SK-N-SH (cell line): ENCODE measurements at regions not wholly inside any gene's neighbourhood (a gene's known extent, or its start where the extent isn't known, plus 50 kb on each side); places are given as distances from the start of the nearest gene placed in this dataset.
"Not testable (repeated sequence)": the region's sequence is repeated elsewhere in the genome, so short reads cannot be mapped to it uniquely, and the experiment has no call there.

Experiments used
- CTCF ChIA-PET: fragments of 300-600, 350-600 bp; formaldehyde crosslinking; extraction: SDS; loops from one replicate; lab custom pipeline; 2021; lab: Yijun Ruan, JAX
- POLR2A ChIA-PET: fragments of 350-600 bp; sonication (Branson Sonifier 250); formaldehyde crosslinking; extraction: SDS; loops from one replicate; lab custom pipeline; 2020; ENCODE audit warnings: antibody characterized with exemption, inconsistent platforms; lab: Yijun Ruan, JAX
- DNase-seq: peaks from one replicate; pipeline ENCODE4 v3.0.0; 2012
- H2AFZ ChIP-seq: fragments of 200-600 bp; sonication (generic); 2 replicates; pipeline ENCODE4 v1.8.1; 2016; ENCODE audit warnings: antibody characterized with exemption, mild to moderate bottlenecking, low read depth
- H3F3A ChIP-seq: fragments of 200-600 bp; sonication (generic); replicated peaks from 2 replicates; pipeline ENCODE3; 2016; ENCODE audit warnings: antibody characterized with exemption, mild to moderate bottlenecking; ENCODE audit not compliant: insufficient read depth
- H3K27ac ChIP-seq, 2 experiments: fragments of 200-500 bp in 1 of 2; fragments of 200-600 bp in 1 of 2; sonication (Bioruptor generic) in 1 of 2; sonication (generic), shearing (Covaris generic) in 1 of 2; 2 replicates each; pipeline versions ENCODE4 v1.5.1 to v1.6.1; 2014 to 2016; ENCODE audit warnings: low read depth in 2 of 2, inconsistent platforms in 1 of 2, low read length in 1 of 2, mild to moderate bottlenecking in 1 of 2, mixed read lengths in 1 of 2
- H3K27me3 ChIP-seq: fragments of 200-600 bp; sonication (generic), shearing (Covaris generic); 2 replicates; pipeline ENCODE4 v1.6.1; 2016; ENCODE audit warnings: mixed run types; ENCODE audit not compliant: insufficient read depth
- H3K36me3 ChIP-seq, 2 experiments: fragments of 200-500 bp in 1 of 2; fragments of 200-600 bp in 1 of 2; sonication (Bioruptor generic) in 1 of 2; sonication (generic) in 1 of 2; replicated peaks in 1 of 2; 2 replicates each; pipeline versions ENCODE3 to v1.5.1; 2014 to 2016; ENCODE audit warnings: low read length in 1 of 2, mild to moderate bottlenecking in 1 of 2; ENCODE audit not compliant: insufficient read depth in 2 of 2, control insufficient read depth in 1 of 2
- H3K4me1 ChIP-seq, 2 experiments: fragments of 200-500 bp in 1 of 2; fragments of 200-600 bp in 1 of 2; sonication (Bioruptor generic) in 1 of 2; sonication (generic), shearing (Covaris generic) in 1 of 2; 2 replicates each; pipeline versions ENCODE4 v1.5.1 to v1.6.1; 2014 to 2016; ENCODE audit warnings: low read depth in 1 of 2, low read length in 1 of 2, mixed run types in 1 of 2; ENCODE audit not compliant: insufficient read depth in 2 of 2, control insufficient read depth in 1 of 2
- H3K4me2 ChIP-seq: fragments of 200-600 bp; sonication (generic), shearing (Covaris generic); 2 replicates; pipeline ENCODE4 v1.6.1; 2017; ENCODE audit warnings: mixed run types
- H3K4me3 ChIP-seq, 2 experiments: fragments of 200-500 bp in 1 of 2; fragments of 200-600 bp in 1 of 2; sonication (Bioruptor generic) in 1 of 2; sonication (generic), shearing (Covaris generic) in 1 of 2; 2 replicates each; pipeline versions ENCODE4 v1.5.1 to v1.8.1; 2014 to 2016; ENCODE audit warnings: low read depth in 2 of 2, inconsistent platforms in 1 of 2, low read length in 1 of 2, mild to moderate bottlenecking in 1 of 2, mixed read lengths in 1 of 2, moderate library complexity in 1 of 2
- H3K79me2 ChIP-seq: fragments of 200-600 bp; sonication (generic); 2 replicates; pipeline ENCODE4 v1.8.1; 2017; ENCODE audit warnings: mild to moderate bottlenecking; ENCODE audit not compliant: insufficient read depth
- H3K9ac ChIP-seq: fragments of 200-600 bp; sonication (generic); 2 replicates; pipeline ENCODE4 v1.6.1; 2017; ENCODE audit warnings: mixed run types
- H3K9me2 ChIP-seq: fragments of 200-600 bp; sonication (generic); 2 replicates; pipeline ENCODE4 v1.6.1; 2017; ENCODE audit warnings: mixed run types
- H3K9me3 ChIP-seq: fragments of 200-600 bp; sonication (generic); 2 replicates; pipeline ENCODE4 v1.6.1; 2017; ENCODE audit warnings: mixed run types, mild to moderate bottlenecking, moderate library complexity
- H4K20me1 ChIP-seq: fragments of 200-600 bp; sonication (generic); 2 replicates; pipeline ENCODE4 v1.6.1; 2017; ENCODE audit warnings: mild to moderate bottlenecking, mixed run types; ENCODE audit not compliant: insufficient read depth
- EZH2phosphoT487 ChIP-seq: fragments of 200-600 bp; sonication (generic); IDR thresholded peaks from 2 replicates; pipeline ENCODE4 v1.6.1; 2017; ENCODE audit warnings: low read depth, mixed run types, mild to moderate bottlenecking, antibody characterized with exemption, moderate library complexity, borderline replicate concordance
- FOXM1 ChIP-seq: IDR thresholded peaks from 2 replicates; pipeline ENCODE4 v1.4.0; 2012; ENCODE audit warnings: low read depth, mild to moderate bottlenecking
- RAD21 ChIP-seq: IDR thresholded peaks from 2 replicates; pipeline ENCODE4 v1.6.1; 2012; ENCODE audit warnings: mild to moderate bottlenecking, low read length
- RCOR1 ChIP-seq: fragments of 150-350 bp; IDR thresholded peaks from 2 replicates; pipeline ENCODE4 v1.6.1; 2017; ENCODE audit warnings: antibody characterized with exemption, low read length
- TCF12 ChIP-seq: IDR thresholded peaks from 2 replicates; pipeline ENCODE4 v1.4.0; 2012
- YY1 ChIP-seq: IDR thresholded peaks from 2 replicates; pipeline ENCODE4 v1.4.0; 2012; ENCODE audit warnings: low read depth, mild to moderate bottlenecking
- WGBS: methylation state at CpG from one replicate; pipeline ENCODE4 v1.1.6; 2017; ENCODE audit warnings: low lambda C conversion rate; 5-methylcytosine and 5-hydroxymethylcytosine counted together
- TF ChIP-seq, protein P1 (sequence below): IDR thresholded peaks from 2 replicates; pipeline ENCODE4 v1.4.0; 2012; ENCODE audit warnings: low read depth, borderline replicate concordance
- TF ChIP-seq, protein P2 (sequence below): fragments of 200-600 bp; sonication (generic); IDR thresholded peaks from 2 replicates; pipeline ENCODE4 v1.6.1; 2017; ENCODE audit warnings: antibody characterized with exemption, mild to moderate bottlenecking, moderate library complexity
- TF ChIP-seq, protein P3 (sequence below): IDR thresholded peaks from 2 replicates; pipeline ENCODE4; 2012

DNA sequence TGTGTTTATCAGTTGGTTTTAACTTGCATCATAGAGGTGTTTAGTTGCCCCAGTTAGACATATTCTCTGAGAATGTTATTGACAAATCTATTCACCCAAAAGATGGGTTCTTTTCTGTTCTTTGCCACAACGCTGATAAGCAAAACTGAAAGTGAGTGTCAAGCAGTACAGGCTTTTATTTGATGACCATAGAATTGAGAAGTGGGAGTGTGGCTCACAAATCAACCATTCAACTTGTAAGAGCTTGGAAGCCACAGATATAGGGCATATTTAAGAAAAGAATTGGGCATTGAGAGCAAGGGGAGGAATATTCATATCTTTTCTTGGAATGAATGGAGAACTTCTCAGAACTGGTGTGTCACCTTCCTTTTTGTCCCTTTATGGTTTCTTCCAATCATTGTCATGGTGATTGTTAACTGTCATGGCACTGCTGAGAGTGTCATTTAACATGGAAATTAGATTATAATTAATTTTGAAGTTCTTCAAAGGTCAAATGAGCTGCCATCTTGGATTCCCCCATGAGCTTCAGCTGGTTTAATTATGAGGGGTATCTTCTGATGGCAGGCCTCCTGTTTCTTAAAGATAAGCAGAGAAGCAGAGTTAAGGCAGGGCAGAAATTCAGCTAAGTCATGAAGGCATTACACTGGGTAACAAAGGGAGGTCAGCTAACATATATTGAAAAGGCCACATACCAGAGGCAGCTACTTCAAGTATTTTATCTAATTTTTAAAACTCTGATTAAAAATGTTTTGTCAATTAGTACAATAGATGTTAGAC lies 254.0 kb upstream of the HTR1E start:
- no peak overlapping the region for H2AFZ ChIP-seq
- no peaks in the 10 kb centered on the region for H3K36me3 ChIP-seq
- H3K79me2 ChIP-seq, result no peaks in the 10 kb centered on the region
- no peaks in the 10 kb centered on the region; a peak in 2 of 4 replicates for H3K4me1 ChIP-seq
- H3K4me3 ChIP-seq, result no peak overlapping the region
- no peak for TF ChIP-seq RCOR1
- TF ChIP-seq, protein P1, sequence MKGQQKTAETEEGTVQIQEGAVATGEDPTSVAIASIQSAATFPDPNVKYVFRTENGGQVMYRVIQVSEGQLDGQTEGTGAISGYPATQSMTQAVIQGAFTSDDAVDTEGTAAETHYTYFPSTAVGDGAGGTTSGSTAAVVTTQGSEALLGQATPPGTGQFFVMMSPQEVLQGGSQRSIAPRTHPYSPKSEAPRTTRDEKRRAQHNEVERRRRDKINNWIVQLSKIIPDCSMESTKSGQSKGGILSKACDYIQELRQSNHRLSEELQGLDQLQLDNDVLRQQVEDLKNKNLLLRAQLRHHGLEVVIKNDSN, result no peak
- TF ChIP-seq, protein P2, sequence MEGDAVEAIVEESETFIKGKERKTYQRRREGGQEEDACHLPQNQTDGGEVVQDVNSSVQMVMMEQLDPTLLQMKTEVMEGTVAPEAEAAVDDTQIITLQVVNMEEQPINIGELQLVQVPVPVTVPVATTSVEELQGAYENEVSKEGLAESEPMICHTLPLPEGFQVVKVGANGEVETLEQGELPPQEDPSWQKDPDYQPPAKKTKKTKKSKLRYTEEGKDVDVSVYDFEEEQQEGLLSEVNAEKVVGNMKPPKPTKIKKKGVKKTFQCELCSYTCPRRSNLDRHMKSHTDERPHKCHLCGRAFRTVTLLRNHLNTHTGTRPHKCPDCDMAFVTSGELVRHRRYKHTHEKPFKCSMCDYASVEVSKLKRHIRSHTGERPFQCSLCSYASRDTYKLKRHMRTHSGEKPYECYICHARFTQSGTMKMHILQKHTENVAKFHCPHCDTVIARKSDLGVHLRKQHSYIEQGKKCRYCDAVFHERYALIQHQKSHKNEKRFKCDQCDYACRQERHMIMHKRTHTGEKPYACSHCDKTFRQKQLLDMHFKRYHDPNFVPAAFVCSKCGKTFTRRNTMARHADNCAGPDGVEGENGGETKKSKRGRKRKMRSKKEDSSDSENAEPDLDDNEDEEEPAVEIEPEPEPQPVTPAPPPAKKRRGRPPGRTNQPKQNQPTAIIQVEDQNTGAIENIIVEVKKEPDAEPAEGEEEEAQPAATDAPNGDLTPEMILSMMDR, result no peak
- no peak for TF ChIP-seq FOXM1
- TF ChIP-seq TCF12, result no peak
- TF ChIP-seq YY1, result no peak
- TF ChIP-seq RAD21, result no peak
- TF ChIP-seq, protein P3, sequence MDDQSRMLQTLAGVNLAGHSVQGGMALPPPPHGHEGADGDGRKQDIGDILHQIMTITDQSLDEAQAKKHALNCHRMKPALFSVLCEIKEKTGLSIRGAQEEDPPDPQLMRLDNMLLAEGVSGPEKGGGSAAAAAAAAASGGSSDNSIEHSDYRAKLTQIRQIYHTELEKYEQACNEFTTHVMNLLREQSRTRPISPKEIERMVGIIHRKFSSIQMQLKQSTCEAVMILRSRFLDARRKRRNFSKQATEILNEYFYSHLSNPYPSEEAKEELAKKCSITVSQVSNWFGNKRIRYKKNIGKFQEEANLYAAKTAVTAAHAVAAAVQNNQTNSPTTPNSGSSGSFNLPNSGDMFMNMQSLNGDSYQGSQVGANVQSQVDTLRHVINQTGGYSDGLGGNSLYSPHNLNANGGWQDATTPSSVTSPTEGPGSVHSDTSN, result no peak
- no peak for TF ChIP-seq EZH2phosphoT487
- ChIA-PET POLR2A (no interaction called here), CTCF (interaction anchor here (0.6 kb wide), 1 partner anchor 12 kb away, joined by 3 read pairs; no protein-coding TSS in a partner anchor)
- no peaks in the 10 kb centered on the region for H3K9me2 ChIP-seq
- H3K9me3 ChIP-seq, result peaks cover 4% of the 10 kb centered on the region; the same call in 1 of the 2 replicates
- no peaks in the 10 kb centered on the region for H4K20me1 ChIP-seq
- H3K9ac ChIP-seq, result no peak overlapping the region
- 21% methylated on average over 1 of the region's 1 CpG for WGBS
- H3K27ac ChIP-seq, result no peak overlapping the region
- no peak for DNase-seq
- H3F3A ChIP-seq, result no peaks in the 10 kb centered on the region
- no peak overlapping the region for H3K4me2 ChIP-seq
- no peaks in the 10 kb centered on the region for H3K27me3 ChIP-seq

DNA sequence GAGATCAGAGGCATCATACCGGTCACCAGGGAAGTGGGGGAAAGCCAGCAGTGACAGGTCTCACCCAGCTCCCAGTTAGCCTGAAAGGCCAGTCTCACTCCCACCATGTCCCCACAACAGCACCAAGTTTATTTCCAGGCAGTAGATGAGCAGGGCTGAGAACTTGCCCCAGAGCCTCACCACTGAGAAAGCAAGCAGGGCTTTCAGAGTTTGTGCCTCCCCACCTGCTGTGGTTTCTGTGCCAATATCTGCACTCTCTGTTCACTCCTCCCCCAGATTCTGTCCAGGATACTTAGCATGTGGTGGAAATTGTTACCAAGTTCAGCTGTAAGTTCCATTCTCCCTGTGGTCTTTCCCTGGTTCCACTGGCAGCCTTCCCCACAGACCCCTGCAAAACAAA lies 255.0 kb upstream of the HTR1E start:
- Histone ChIP-seq H3K9ac (no peak overlapping the region), H3K4me2 (no peak overlapping the region), H4K20me1 (no peaks in the 10 kb centered on the region), H3K9me2 (no peaks in the 10 kb centered on the region), H3K4me3 (no peak overlapping the region), H3K36me3 (no peaks in the 10 kb centered on the region), H3F3A (no peaks in the 10 kb centered on the region), H2AFZ (no peak overlapping the region), H3K79me2 (no peaks in the 10 kb centered on the region), H3K27me3 (no peaks in the 10 kb centered on the region), H3K4me1 (no peaks in the 10 kb centered on the region; a peak in 2 of 4 replicates), H3K9me3 (no peaks in the 10 kb centered on the region), H3K27ac (no peak overlapping the region)
- TF ChIP-seq, protein P1, result no peak
- no peak for TF ChIP-seq YY1
- WGBS, result 70% methylated on average over 1 of the region's 1 CpG
- DNase-seq, result no peak
- ChIA-PET CTCF (interaction anchor here (0.6 kb wide), 1 partner anchor 48 kb away, joined by 3 read pairs; no protein-coding TSS in a partner anchor), POLR2A (no interaction called here)

DNA sequence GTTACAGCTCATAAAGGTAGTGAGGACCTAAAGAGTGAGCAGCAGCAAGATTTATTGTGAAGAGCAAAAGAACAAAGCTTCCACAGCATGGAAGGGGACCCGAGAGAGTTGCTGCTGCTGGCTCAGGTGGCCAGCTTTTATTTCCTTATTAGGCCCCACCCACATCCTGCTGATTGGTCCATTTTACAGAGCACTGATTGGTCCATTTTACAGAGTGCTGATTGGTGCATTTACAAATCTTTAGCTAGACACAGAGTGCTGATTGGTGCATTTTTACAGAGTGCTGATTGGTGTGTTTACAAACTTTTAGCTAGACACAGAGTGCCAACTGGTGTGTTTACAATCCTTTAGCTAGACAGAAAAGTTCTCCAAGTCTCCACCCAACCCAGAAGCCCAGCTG lies 256.2 kb upstream of the HTR1E start:
- H3K9ac ChIP-seq, H3K27me3 ChIP-seq, H3K4me3 ChIP-seq, H3K36me3 ChIP-seq, H3K9me2 ChIP-seq, H4K20me1 ChIP-seq, H3K9me3 ChIP-seq, H3K27ac ChIP-seq, POLR2A ChIA-PET, H3K79me2 ChIP-seq, H3K4me2 ChIP-seq, H3K4me1 ChIP-seq, DNase-seq, H3F3A ChIP-seq, H2AFZ ChIP-seq: not testable (repeated sequence)
- CTCF ChIA-PET, result interaction anchor here (0.6 kb wide), 1 partner anchor 260 kb away, joined by 3 read pairs; no protein-coding TSS in a partner anchor
- WGBS, result 0% methylated on average over 1 of the region's 1 CpG

DNA sequence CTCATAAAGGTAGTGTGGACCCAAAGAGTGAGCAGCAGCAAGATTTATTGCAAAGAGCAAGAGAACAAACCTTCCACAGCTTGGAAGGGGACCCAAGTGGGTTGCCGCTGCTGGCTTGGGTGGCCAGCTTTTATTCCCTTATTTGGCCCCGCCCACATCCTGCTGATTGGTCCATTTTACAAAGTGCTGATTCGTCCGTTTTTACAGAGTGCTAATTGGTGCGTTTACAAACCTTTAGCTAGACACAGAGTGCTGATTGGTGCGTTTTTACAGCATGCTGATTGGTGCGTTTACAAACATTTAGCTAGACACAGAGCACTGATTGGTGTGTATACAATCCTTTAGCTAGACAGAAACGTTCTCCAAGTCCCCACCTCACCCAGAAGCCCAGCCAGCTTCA lies 265.2 kb upstream of the HTR1E start:
- CTCF ChIA-PET, result interaction anchor here (1.5 kb wide), 1 partner anchor 749 kb away, joined by 3 read pairs; no protein-coding TSS in a partner anchor
- H3F3A ChIP-seq, result not testable (repeated sequence)

More for the DNA sequence above, 265.2 kb upstream of the HTR1E start:
- H3K79me2 ChIP-seq, H3K27ac ChIP-seq, H2AFZ ChIP-seq, H3K4me2 ChIP-seq, H3K9ac ChIP-seq, H3K4me1 ChIP-seq, H3K4me3 ChIP-seq, H3K9me2 ChIP-seq, H3K27me3 ChIP-seq, H3K9me3 ChIP-seq, H3K36me3 ChIP-seq, POLR2A ChIA-PET, DNase-seq, H4K20me1 ChIP-seq: not testable (repeated sequence)
- 17% methylated on average over 7 of the region's 8 CpGs for WGBS
